GM12865 (cell line): ENCODE measurements at regions not wholly inside any gene's neighbourhood (a gene's known extent, or its start where the extent isn't known, plus 50 kb on each side); places are given as distances from the start of the nearest gene placed in this dataset.

Source experiments
- DNase-seq: peaks from one replicate; pipeline ENCODE4 v3.0.0; 2010; ENCODE audit warnings: low read depth
- H3K4me3 ChIP-seq: 2 replicates; pipeline ENCODE4 v1.5.1; 2011; ENCODE audit warnings: mild to moderate bottlenecking, low read depth, low read length, control low read depth
- TF ChIP-seq, protein P1 (sequence below): IDR thresholded peaks from 2 replicates; pipeline ENCODE4 v1.5.1; 2011; ENCODE audit warnings: low read length, control low read depth, low read depth, inconsistent platforms; ENCODE audit not compliant: insufficient read depth; ENCODE audit errors: missing control alignments

DNA sequence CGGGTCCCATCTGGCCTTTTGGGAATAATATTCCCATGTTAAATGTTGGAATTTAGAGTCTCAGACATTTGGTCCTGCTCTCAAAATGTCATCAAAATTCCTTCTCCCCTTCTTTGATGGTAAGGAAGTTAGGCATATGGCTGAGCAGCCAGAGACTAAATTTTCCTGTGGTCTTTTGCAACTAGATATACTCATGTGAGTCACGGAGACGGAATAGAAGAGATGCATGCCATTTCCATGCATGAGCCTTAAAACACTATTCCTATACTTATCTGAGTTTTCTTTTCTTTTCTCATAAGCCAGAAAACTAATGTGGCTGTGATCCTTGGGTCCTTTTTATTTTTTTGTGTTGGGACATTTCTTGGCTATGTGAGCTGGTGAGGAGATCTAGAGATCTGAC lies 105.3 kb downstream of the NR2F2 start:
- no peak for DNase-seq
- TF ChIP-seq, protein P1, sequence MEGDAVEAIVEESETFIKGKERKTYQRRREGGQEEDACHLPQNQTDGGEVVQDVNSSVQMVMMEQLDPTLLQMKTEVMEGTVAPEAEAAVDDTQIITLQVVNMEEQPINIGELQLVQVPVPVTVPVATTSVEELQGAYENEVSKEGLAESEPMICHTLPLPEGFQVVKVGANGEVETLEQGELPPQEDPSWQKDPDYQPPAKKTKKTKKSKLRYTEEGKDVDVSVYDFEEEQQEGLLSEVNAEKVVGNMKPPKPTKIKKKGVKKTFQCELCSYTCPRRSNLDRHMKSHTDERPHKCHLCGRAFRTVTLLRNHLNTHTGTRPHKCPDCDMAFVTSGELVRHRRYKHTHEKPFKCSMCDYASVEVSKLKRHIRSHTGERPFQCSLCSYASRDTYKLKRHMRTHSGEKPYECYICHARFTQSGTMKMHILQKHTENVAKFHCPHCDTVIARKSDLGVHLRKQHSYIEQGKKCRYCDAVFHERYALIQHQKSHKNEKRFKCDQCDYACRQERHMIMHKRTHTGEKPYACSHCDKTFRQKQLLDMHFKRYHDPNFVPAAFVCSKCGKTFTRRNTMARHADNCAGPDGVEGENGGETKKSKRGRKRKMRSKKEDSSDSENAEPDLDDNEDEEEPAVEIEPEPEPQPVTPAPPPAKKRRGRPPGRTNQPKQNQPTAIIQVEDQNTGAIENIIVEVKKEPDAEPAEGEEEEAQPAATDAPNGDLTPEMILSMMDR: no peak
- H3K4me3 ChIP-seq: no peak overlapping the region

DNA sequence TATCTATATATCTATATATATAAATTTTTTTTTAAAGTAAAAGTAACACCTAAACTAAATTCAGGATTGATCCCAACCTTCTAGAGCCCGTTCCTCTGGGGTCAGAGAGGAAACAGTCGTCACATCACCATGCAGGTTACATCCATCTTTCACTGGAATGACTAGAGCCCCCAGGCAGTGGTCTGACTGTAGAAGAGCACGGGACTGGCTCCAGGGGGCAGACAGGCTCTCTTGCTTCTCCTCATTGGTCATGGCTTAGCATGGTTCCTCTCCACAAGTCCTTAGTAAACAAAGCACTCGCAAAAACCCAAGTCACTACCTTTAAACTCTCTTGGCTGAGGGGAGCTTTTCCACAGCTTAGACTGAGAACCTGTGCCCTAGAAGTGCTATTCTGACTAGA lies 110.5 kb downstream of the NR2F2 start:
- TF ChIP-seq, protein P1: no peak
- H3K4me3 ChIP-seq: no peak overlapping the region
- DNase-seq: no peak

DNA sequence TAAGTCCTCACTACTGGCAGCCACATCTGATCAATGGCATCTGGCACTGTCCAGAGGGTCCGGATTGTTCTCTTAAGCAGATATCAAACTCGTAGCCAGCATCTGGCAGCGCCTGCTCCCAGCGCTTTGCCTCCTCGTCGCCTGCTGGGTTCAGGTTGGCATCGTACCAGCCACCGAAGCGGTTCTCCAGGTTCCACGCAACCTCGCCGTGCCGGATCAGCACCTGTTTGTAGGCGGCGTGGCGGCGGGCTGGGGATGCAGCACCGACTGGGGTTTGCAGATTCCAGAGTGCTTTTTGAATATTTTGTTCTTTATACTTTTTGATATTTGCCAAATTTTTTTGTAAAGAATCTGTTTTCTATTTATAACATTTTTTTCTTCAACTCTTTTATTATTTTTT lies 111.6 kb downstream of the NR2F2 start:
- H3K4me3 ChIP-seq: no peak overlapping the region
- no peak for DNase-seq
- TF ChIP-seq, protein P1: no peak

DNA sequence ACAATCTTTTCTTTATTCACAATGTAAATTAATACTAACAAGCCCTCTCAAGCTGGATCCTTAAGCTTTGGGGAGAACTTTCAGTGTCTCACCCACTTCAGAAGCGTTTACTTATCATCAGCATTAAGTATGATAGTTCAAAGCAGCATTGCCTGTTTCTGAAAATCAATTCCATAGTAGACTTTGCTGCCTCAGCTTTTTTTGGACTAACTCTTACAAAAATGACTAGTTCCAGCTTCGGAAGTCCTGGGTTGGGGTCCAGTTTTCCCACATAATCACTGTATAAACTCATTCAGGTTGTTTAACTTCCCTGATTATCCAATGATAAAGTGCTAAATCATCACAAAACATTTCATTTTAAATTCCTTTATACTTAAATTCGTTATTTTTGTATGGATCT lies 114.4 kb downstream of the NR2F2 start:
- TF ChIP-seq, protein P1: no peak
- DNase-seq: no peak
- no peak overlapping the region for H3K4me3 ChIP-seq

DNA sequence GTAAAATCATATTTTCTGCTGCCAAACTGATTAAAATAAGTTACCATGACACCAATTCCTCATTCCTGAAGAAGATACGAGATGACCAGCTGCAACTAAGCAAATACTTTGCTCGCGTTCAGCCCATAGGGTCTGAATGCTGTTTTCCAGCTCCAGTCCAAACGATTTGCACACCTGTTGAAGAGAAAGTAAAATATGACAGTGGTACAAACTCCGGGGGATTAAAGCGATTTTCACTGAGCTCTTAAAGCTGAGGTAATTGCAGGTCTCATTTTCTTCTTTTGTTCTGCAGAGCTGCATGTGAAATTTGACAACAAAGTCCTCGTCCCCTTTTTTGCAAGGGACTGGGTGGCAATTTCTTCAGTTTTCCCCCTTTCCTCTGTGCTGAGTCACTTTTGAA lies 118.4 kb downstream of the NR2F2 start:
- no peak overlapping the region for H3K4me3 ChIP-seq
- TF ChIP-seq, protein P1: no peak
- no peak for DNase-seq

DNA sequence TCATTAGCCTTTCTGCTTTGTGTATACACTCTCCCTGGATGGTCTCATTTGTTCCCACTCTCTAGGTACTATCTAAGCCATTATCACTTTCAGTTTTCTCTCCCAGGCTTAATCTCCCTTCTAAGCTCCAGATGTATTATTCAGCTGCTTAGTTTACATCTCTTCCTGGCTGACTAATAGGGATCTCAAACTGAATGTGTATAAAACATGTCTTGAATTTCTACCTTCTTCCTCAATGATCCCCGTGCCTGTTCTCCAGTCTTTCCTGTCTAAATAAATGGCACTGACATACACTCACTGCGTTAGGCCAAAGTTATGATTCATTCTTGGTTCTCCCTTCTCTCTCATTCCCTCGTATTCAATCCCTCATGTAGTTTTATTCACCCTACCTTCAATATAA lies 127.3 kb downstream of the NR2F2 start:
- no peak for DNase-seq
- TF ChIP-seq, protein P1: no peak

DNA sequence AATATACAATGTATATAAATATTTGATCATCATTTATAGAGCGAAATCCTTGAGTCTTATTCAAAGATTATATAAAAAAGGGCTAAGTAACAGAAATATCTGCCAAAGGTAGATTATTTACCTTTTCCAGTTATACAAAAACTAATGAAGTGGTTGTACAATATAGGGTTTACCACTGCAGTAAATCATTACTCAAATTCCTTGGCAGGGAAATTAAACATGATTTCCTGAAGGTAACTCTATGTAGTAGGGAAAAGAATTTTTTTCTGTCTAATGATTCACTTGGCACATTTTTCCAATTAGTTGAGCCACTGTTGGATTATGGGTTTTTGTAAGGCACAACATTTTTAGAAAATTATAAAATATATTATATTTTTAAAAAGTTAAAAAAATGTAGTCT lies 129.6 kb downstream of the NR2F2 start:
- DNase-seq: no peak
- H3K4me3 ChIP-seq: no peak overlapping the region
- TF ChIP-seq, protein P1: no peak

More for the DNA sequence above, 127.3 kb downstream of the NR2F2 start:
- no peak overlapping the region for H3K4me3 ChIP-seq
